Stimulated activated CD4-positive, alpha-beta T cell treated with anti-CD3 and anti-CD28 coated beads, Interleukin-12 subunit alpha, Interleukin-12 subunit beta, amount 100 ng/mL, for 48 hours (primary cell): ENCODE measurements at regions not wholly inside any gene's neighbourhood (a gene's known extent, or its start where the extent isn't known, plus 50 kb on each side); places are given as distances from the start of the nearest gene placed in this dataset.

Experiments used
- DNase-seq, 3 donors: peaks; one replicate each; pipeline ENCODE4 v3.0.0-alpha.2; 2020; ENCODE audit warnings: low read depth in 2 of 3, low spot score in 1 of 3

GRCh38 chr2:42925742-42926433 is 133.5 kb upstream of the HAAO start:
- DNase-seq = no peak

- DNase-seq = no peak
These were observed 132.1 kb upstream of the HAAO start for GRCh38 chr2:42924418-42924886.

GRCh38 chr2:42923580-42924417 is 131.4 kb upstream of the HAAO start:
- no peak for DNase-seq

GRCh38 chr2:42922790-42923579 is 130.6 kb upstream of the HAAO start:
- DNase-seq = no peak

GRCh38 chr2:42922293-42922692 is 129.9 kb upstream of the HAAO start:
- DNase-seq = no peak

GRCh38 chr2:42921721-42922120 is 129.3 kb upstream of the HAAO start:
- no peak for DNase-seq

GRCh38 chr2:42921147-42921520 is 128.8 kb upstream of the HAAO start:
- DNase-seq = no peak

GRCh38 chr2:42920446-42921146 is 128.2 kb upstream of the HAAO start:
- no peak for DNase-seq

- no peak for DNase-seq
These were observed 126.4 kb upstream of the HAAO start for GRCh38 chr2:42918671-42919318.

- no peak for DNase-seq
These were observed 125.7 kb upstream of the HAAO start for GRCh38 chr2:42918041-42918440.

GRCh38 chr2:42917425-42917927 is 125.1 kb upstream of the HAAO start:
- no peak for DNase-seq

- no peak for DNase-seq
These were observed 123.9 kb upstream of the HAAO start for GRCh38 chr2:42916324-42916723.

- DNase-seq = no peak
These were observed 122.5 kb upstream of the HAAO start for GRCh38 chr2:42914860-42915259.

GRCh38 chr2:42914314-42914713 is 121.9 kb upstream of the HAAO start:
- DNase-seq = no peak

GRCh38 chr2:42913280-42913878 is 121.0 kb upstream of the HAAO start:
- DNase-seq = no peak

- DNase-seq = no peak
These were observed 118.4 kb upstream of the HAAO start for GRCh38 chr2:42910645-42911405.

- DNase-seq = no peak
These were observed 117.6 kb upstream of the HAAO start for GRCh38 chr2:42909966-42910365.

GRCh38 chr2:42908518-42909200 is 116.3 kb upstream of the HAAO start:
- no peak for DNase-seq

GRCh38 chr2:42907835-42908234 is 115.5 kb upstream of the HAAO start:
- DNase-seq = no peak
